DMS 273 (cell line): ENCODE measurements at regions not wholly inside any gene's neighbourhood (a gene's known extent, or its start where the extent isn't known, plus 50 kb on each side); places are given as distances from the start of the nearest gene placed in this dataset.
A peak's percentile ranks its signal among the peaks of the same experiment; 100 is the strongest.

Source experiments
- DNase-seq: peaks from one replicate; lab custom pipeline; 2025; ENCODE audit not compliant: unreplicated experiment; lab: John Stamatoyannopoulos, UW

GRCh38 chr12:58186401-58186800 is 245.0 kb downstream of the ATP23 start:
- DNase-seq = no peak

- DNase-seq = no peak
Measured at GRCh38 chr12:58186914-58187313, 245.5 kb downstream of the ATP23 start.

GRCh38 chr12:58189030-58189429 is 247.7 kb downstream of the ATP23 start:
- DNase-seq = no peak

GRCh38 chr12:58189893-58190292 is 248.5 kb downstream of the ATP23 start:
- no peak for DNase-seq

- DNase-seq = no peak
Measured at GRCh38 chr12:58190618-58191017, 249.3 kb downstream of the ATP23 start.

GRCh38 chr12:58196971-58197370 is 255.6 kb downstream of the ATP23 start:
- DNase-seq = no peak

- no peak for DNase-seq
Measured at GRCh38 chr12:58202933-58203718, 261.8 kb downstream of the ATP23 start.

GRCh38 chr12:58204071-58204470 is 262.7 kb downstream of the ATP23 start:
- DNase-seq = no peak

- no peak for DNase-seq
Measured at GRCh38 chr12:58206876-58207275, 265.5 kb downstream of the ATP23 start.

GRCh38 chr12:58211211-58211610 is 269.8 kb downstream of the ATP23 start:
- no peak for DNase-seq

- DNase-seq = no peak
Measured at GRCh38 chr12:58217130-58217529, 275.8 kb downstream of the ATP23 start.

- DNase-seq = no peak
Measured at GRCh38 chr12:58224536-58225105, 283.3 kb downstream of the ATP23 start.

- DNase-seq = no peak
Measured at GRCh38 chr12:58225203-58225877, 284.0 kb downstream of the ATP23 start.

GRCh38 chr12:58233886-58234285 is 292.5 kb downstream of the ATP23 start:
- DNase-seq = no peak

GRCh38 chr12:58238411-58238810 is 297.0 kb downstream of the ATP23 start:
- no peak for DNase-seq

- no peak for DNase-seq
Measured at GRCh38 chr12:58241099-58241498, 299.7 kb downstream of the ATP23 start.

GRCh38 chr12:58242796-58243630 is 301.6 kb downstream of the ATP23 start:
- DNase-seq = no peak

- DNase-seq = peak; percentile 60
Measured at GRCh38 chr12:58247633-58248032, 306.3 kb downstream of the ATP23 start.

GRCh38 chr12:58248599-58248998 is 307.2 kb downstream of the ATP23 start:
- DNase-seq = no peak

GRCh38 chr12:58249610-58250009 is 308.2 kb downstream of the ATP23 start:
- no peak for DNase-seq

GRCh38 chr12:58250077-58250476 is 308.7 kb downstream of the ATP23 start:
- no peak for DNase-seq
